ENCODE measurements at regions not wholly inside any gene's neighbourhood (a gene's known extent, or its start where the extent isn't known, plus 50 kb on each side); places are given as distances from the start of the nearest gene placed in this dataset.

GRCh38 chr16:85250147-85250463, 137.8 kb upstream of the CIBAR2 start:
- no peak overlapping the region for H3K27ac ChIP-seq (ENCODE audit: low read length)
- peaks cover 0 to 8% of the 10 kb centered on the region in 2 donors for H3K4me1 ChIP-seq (ENCODE audit: control insufficient read depth in 1 of 2, insufficient read depth in 2 of 2, low read length in 2 of 2)
- no peaks in the 10 kb centered on the region for H3K36me3 ChIP-seq (ENCODE audit: control insufficient read depth in 1 of 2, insufficient read depth in 2 of 2, low read length in 2 of 2)
- no peaks in the 10 kb centered on the region for H3K27me3 ChIP-seq (ENCODE audit: low read depth, low read length)
- H3K4me3 ChIP-seq (ENCODE audit: low read depth in 1 of 2, low read length in 2 of 2): no peak overlapping the region
- no peaks in the 10 kb centered on the region for H3K9me3 ChIP-seq (ENCODE audit: control insufficient read depth in 1 of 2, low read length in 2 of 2)

- H3K4me1 ChIP-seq (ENCODE audit: control insufficient read depth in 1 of 2, insufficient read depth in 2 of 2, low read length in 2 of 2): peaks cover 0 to 2% of the 10 kb centered on the region in 2 donors
These were observed 138.4 kb upstream of the CIBAR2 start for GRCh38 chr16:85250609-85251223.

GRCh38 chr16:85251225-85251760, 139.0 kb upstream of the CIBAR2 start:
- H3K4me1 ChIP-seq (ENCODE audit: control insufficient read depth in 1 of 2, insufficient read depth in 2 of 2, low read length in 2 of 2): no peaks in the 10 kb centered on the region
- no peaks in the 10 kb centered on the region for H3K9me3 ChIP-seq (ENCODE audit: control insufficient read depth in 1 of 2, low read length in 2 of 2)

More at GRCh38 chr16:85250609-85251223, 138.4 kb upstream of the CIBAR2 start:
- Histone ChIP-seq H3K36me3 (ENCODE audit: control insufficient read depth in 1 of 2, insufficient read depth in 2 of 2, low read length in 2 of 2) (no peaks in the 10 kb centered on the region), H3K4me3 (ENCODE audit: low read depth in 1 of 2, low read length in 2 of 2) (no peak overlapping the region), H3K27me3 (ENCODE audit: low read depth, low read length) (no peaks in the 10 kb centered on the region), H3K9me3 (ENCODE audit: control insufficient read depth in 1 of 2, low read length in 2 of 2) (no peaks in the 10 kb centered on the region), H3K27ac (ENCODE audit: low read length) (no peak overlapping the region)

GRCh38 chr16:85252014-85252413, 139.7 kb upstream of the CIBAR2 start:
- H3K27ac ChIP-seq (ENCODE audit: low read length): no peak overlapping the region
- no peaks in the 10 kb centered on the region for H3K4me1 ChIP-seq (ENCODE audit: control insufficient read depth in 1 of 2, insufficient read depth in 2 of 2, low read length in 2 of 2)

More at GRCh38 chr16:85251225-85251760, 139.0 kb upstream of the CIBAR2 start:
- H3K4me3 ChIP-seq (ENCODE audit: low read depth in 1 of 2, low read length in 2 of 2): no peak overlapping the region
- H3K36me3 ChIP-seq (ENCODE audit: control insufficient read depth in 1 of 2, insufficient read depth in 2 of 2, low read length in 2 of 2): no peaks in the 10 kb centered on the region
- no peaks in the 10 kb centered on the region for H3K27me3 ChIP-seq (ENCODE audit: low read depth, low read length)
- no peak overlapping the region for H3K27ac ChIP-seq (ENCODE audit: low read length)

GRCh38 chr16:85252461-85252860, 140.2 kb upstream of the CIBAR2 start:
- Histone ChIP-seq H3K4me1 (ENCODE audit: control insufficient read depth in 1 of 2, insufficient read depth in 2 of 2, low read length in 2 of 2) (no peaks in the 10 kb centered on the region), H3K36me3 (ENCODE audit: control insufficient read depth in 1 of 2, insufficient read depth in 2 of 2, low read length in 2 of 2) (no peaks in the 10 kb centered on the region), H3K27me3 (ENCODE audit: low read depth, low read length) (no peaks in the 10 kb centered on the region), H3K27ac (ENCODE audit: low read length) (no peak overlapping the region), H3K4me3 (ENCODE audit: low read depth in 1 of 2, low read length in 2 of 2) (no peak overlapping the region), H3K9me3 (ENCODE audit: control insufficient read depth in 1 of 2, low read length in 2 of 2) (no peaks in the 10 kb centered on the region)

More at GRCh38 chr16:85252014-85252413, 139.7 kb upstream of the CIBAR2 start:
- Histone ChIP-seq H3K27me3 (ENCODE audit: low read depth, low read length) (no peaks in the 10 kb centered on the region), H3K4me3 (ENCODE audit: low read depth in 1 of 2, low read length in 2 of 2) (no peak overlapping the region), H3K36me3 (ENCODE audit: control insufficient read depth in 1 of 2, insufficient read depth in 2 of 2, low read length in 2 of 2) (no peaks in the 10 kb centered on the region), H3K9me3 (ENCODE audit: control insufficient read depth in 1 of 2, low read length in 2 of 2) (no peaks in the 10 kb centered on the region)

GRCh38 chr16:85253084-85253941, 141.0 kb upstream of the CIBAR2 start:
- Histone ChIP-seq H3K9me3 (ENCODE audit: control insufficient read depth in 1 of 2, low read length in 2 of 2) (no peaks in the 10 kb centered on the region), H3K27ac (ENCODE audit: low read length) (no peak overlapping the region), H3K27me3 (ENCODE audit: low read depth, low read length) (no peaks in the 10 kb centered on the region), H3K4me1 (ENCODE audit: control insufficient read depth in 1 of 2, insufficient read depth in 2 of 2, low read length in 2 of 2) (no peaks in the 10 kb centered on the region), H3K36me3 (ENCODE audit: control insufficient read depth in 1 of 2, insufficient read depth in 2 of 2, low read length in 2 of 2) (no peaks in the 10 kb centered on the region), H3K4me3 (ENCODE audit: low read depth in 1 of 2, low read length in 2 of 2) (no peak overlapping the region)

- no peaks in the 10 kb centered on the region for H3K9me3 ChIP-seq (ENCODE audit: control insufficient read depth in 1 of 2, low read length in 2 of 2)
- H3K27ac ChIP-seq (ENCODE audit: low read length): no peak overlapping the region
- H3K27me3 ChIP-seq (ENCODE audit: low read depth, low read length): no peaks in the 10 kb centered on the region
- no peak overlapping the region for H3K4me3 ChIP-seq (ENCODE audit: low read depth in 1 of 2, low read length in 2 of 2)
- H3K36me3 ChIP-seq (ENCODE audit: control insufficient read depth in 1 of 2, insufficient read depth in 2 of 2, low read length in 2 of 2): no peaks in the 10 kb centered on the region
- peaks cover 0 to 3% of the 10 kb centered on the region in 2 donors for H3K4me1 ChIP-seq (ENCODE audit: control insufficient read depth in 1 of 2, insufficient read depth in 2 of 2, low read length in 2 of 2)
These were observed 141.8 kb upstream of the CIBAR2 start for GRCh38 chr16:85254051-85254450.

- H3K4me3 ChIP-seq (ENCODE audit: low read depth in 1 of 2, low read length in 2 of 2): no peak overlapping the region
- no peaks in the 10 kb centered on the region for H3K9me3 ChIP-seq (ENCODE audit: control insufficient read depth in 1 of 2, low read length in 2 of 2)
- no peaks in the 10 kb centered on the region for H3K27me3 ChIP-seq (ENCODE audit: low read depth, low read length)
- no peaks in the 10 kb centered on the region for H3K36me3 ChIP-seq (ENCODE audit: control insufficient read depth in 1 of 2, insufficient read depth in 2 of 2, low read length in 2 of 2)
- peaks cover 0 to 3% of the 10 kb centered on the region in 2 donors for H3K4me1 ChIP-seq (ENCODE audit: control insufficient read depth in 1 of 2, insufficient read depth in 2 of 2, low read length in 2 of 2)
- no peak overlapping the region for H3K27ac ChIP-seq (ENCODE audit: low read length)
These were observed 142.6 kb upstream of the CIBAR2 start for GRCh38 chr16:85254921-85255320.

- H3K27ac ChIP-seq (ENCODE audit: low read length): no peak overlapping the region
- H3K9me3 ChIP-seq (ENCODE audit: control insufficient read depth in 1 of 2, low read length in 2 of 2): no peaks in the 10 kb centered on the region
- H3K27me3 ChIP-seq (ENCODE audit: low read depth, low read length): no peaks in the 10 kb centered on the region
- no peaks in the 10 kb centered on the region for H3K36me3 ChIP-seq (ENCODE audit: control insufficient read depth in 1 of 2, insufficient read depth in 2 of 2, low read length in 2 of 2)
- H3K4me1 ChIP-seq (ENCODE audit: control insufficient read depth in 1 of 2, insufficient read depth in 2 of 2, low read length in 2 of 2): peaks cover 0 to 3% of the 10 kb centered on the region in 2 donors
- no peak overlapping the region for H3K4me3 ChIP-seq (ENCODE audit: low read depth in 1 of 2, low read length in 2 of 2)
These were observed 143.5 kb upstream of the CIBAR2 start for GRCh38 chr16:85255777-85256176.

- H3K27me3 ChIP-seq (ENCODE audit: low read depth, low read length): no peaks in the 10 kb centered on the region
- no peak overlapping the region for H3K4me3 ChIP-seq (ENCODE audit: low read depth in 1 of 2, low read length in 2 of 2)
- H3K36me3 ChIP-seq (ENCODE audit: control insufficient read depth in 1 of 2, insufficient read depth in 2 of 2, low read length in 2 of 2): no peaks in the 10 kb centered on the region
- peaks cover 0 to 3% of the 10 kb centered on the region in 2 donors for H3K4me1 ChIP-seq (ENCODE audit: control insufficient read depth in 1 of 2, insufficient read depth in 2 of 2, low read length in 2 of 2)
- no peak overlapping the region for H3K27ac ChIP-seq (ENCODE audit: low read length)
- no peaks in the 10 kb centered on the region for H3K9me3 ChIP-seq (ENCODE audit: control insufficient read depth in 1 of 2, low read length in 2 of 2)
These were observed 144.0 kb upstream of the CIBAR2 start for GRCh38 chr16:85256190-85256739.

GRCh38 chr16:85257483-85257882, 145.2 kb upstream of the CIBAR2 start:
- Histone ChIP-seq H3K4me3 (ENCODE audit: low read depth in 1 of 2, low read length in 2 of 2) (no peak overlapping the region), H3K27ac (ENCODE audit: low read length) (no peak overlapping the region), H3K9me3 (ENCODE audit: control insufficient read depth in 1 of 2, low read length in 2 of 2) (no peaks in the 10 kb centered on the region), H3K36me3 (ENCODE audit: control insufficient read depth in 1 of 2, insufficient read depth in 2 of 2, low read length in 2 of 2) (no peaks in the 10 kb centered on the region), H3K27me3 (ENCODE audit: low read depth, low read length) (no peaks in the 10 kb centered on the region), H3K4me1 (ENCODE audit: control insufficient read depth in 1 of 2, insufficient read depth in 2 of 2, low read length in 2 of 2) (peaks cover 0 to 3% of the 10 kb centered on the region in 2 donors)

Data from muscle layer of duodenum (tissue), 2 donors.